Epithelial cell of proximal tubule (primary cell): ENCODE measurements at regions not wholly inside any gene's neighbourhood (a gene's known extent, or its start where the extent isn't known, plus 50 kb on each side); places are given as distances from the start of the nearest gene placed in this dataset.

Source experiments
- DNase-seq: peaks from one replicate; pipeline ENCODE4 v3.0.0-alpha.2; 2011; ENCODE audit warnings: low read depth
- H3K4me3 ChIP-seq: 2 replicates; pipeline ENCODE4 v1.5.1; 2011; ENCODE audit warnings: low read depth, mild to moderate bottlenecking, low read length
- TF ChIP-seq, protein P1 (sequence below): conservative IDR thresholded peaks from 2 replicates; pipeline ENCODE4 v1.5.1; 2012; ENCODE audit warnings: low read depth, mild to moderate bottlenecking, low read length

DNA sequence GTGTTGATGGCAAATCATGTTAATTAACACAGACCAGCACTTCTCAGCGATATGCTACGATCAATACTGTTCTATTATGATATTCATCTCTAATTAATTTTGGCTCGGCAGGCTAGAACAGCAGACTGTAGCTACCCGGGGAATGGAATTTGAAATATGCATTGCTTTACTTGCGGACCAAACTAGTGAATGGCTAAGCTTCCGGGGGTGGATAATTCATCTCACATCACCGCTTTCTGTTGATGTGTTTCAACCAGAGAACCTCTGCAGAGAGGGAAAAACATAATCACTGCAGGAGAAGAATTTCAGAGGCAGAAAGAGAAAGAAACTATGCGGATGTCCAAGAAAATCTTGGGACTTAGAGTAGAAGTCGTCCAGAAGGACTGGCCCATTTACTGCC lies 490.9 kb downstream of the STK39 start:
- no peak overlapping the region for H3K4me3 ChIP-seq
- TF ChIP-seq, protein P1, sequence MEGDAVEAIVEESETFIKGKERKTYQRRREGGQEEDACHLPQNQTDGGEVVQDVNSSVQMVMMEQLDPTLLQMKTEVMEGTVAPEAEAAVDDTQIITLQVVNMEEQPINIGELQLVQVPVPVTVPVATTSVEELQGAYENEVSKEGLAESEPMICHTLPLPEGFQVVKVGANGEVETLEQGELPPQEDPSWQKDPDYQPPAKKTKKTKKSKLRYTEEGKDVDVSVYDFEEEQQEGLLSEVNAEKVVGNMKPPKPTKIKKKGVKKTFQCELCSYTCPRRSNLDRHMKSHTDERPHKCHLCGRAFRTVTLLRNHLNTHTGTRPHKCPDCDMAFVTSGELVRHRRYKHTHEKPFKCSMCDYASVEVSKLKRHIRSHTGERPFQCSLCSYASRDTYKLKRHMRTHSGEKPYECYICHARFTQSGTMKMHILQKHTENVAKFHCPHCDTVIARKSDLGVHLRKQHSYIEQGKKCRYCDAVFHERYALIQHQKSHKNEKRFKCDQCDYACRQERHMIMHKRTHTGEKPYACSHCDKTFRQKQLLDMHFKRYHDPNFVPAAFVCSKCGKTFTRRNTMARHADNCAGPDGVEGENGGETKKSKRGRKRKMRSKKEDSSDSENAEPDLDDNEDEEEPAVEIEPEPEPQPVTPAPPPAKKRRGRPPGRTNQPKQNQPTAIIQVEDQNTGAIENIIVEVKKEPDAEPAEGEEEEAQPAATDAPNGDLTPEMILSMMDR, result no peak
- peak; percentile 39 for DNase-seq

DNA sequence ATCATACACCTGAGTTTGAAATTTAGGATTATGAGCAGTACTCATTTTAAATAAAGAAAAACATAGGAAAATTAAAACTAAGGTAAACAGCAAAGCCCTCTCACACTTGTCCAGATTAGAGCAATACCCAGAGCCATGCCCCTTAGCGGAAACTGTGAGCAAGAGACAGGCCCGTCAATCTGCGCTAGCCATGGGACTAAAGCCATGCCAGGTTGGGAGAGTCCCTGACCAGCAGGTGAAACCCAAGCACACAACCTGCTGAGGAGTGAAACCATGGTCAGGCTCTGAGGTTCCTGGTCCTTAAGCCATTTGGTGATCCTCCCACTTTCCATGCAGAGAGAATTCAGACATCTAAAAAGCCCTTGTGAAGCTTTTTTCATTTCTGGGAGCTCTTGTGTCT lies 494.3 kb downstream of the STK39 start:
- H3K4me3 ChIP-seq, result no peak overlapping the region
- TF ChIP-seq, protein P1, result no peak
- no peak for DNase-seq

DNA sequence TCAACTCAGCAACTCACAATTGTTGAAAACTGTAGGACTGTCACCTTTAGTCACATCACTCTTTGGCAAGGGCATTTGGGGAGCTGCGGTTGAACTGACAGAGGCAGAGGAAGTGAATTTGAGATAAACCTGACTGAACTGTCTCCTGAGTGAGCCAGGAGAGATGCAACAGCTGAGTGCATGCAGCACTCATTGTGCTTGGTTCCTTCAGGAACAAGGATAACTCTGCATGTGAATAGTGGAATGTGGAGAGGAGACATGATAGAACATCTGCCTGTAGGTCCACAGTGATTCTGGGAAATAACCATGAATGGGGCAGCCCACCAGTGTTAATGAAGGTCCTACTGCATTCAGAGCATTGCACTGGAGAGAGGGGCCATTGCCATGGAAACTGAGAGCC lies 494.7 kb downstream of the STK39 start:
- no peak for DNase-seq
- TF ChIP-seq, protein P1, result no peak
- H3K4me3 ChIP-seq, result no peak overlapping the region

DNA sequence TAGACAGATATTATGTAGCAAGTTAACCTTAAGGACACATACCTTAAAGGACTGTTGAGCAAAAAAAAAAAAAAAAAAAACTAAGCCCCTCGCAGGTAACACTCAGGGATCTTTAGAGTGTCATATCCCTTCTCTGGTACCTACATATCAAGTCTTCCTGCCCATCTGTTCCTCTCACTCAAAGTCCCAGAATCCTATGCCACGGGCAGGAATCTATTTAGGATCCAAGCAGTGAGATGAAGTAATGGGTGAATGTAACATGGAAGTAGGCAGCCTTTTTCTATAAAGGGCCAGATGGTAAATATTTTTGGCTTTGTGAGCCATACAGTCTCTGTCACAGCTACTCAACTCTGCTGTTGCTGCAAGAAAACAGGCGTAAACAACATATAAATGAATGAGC lies 496.7 kb downstream of the STK39 start:
- H3K4me3 ChIP-seq, result no peak overlapping the region
- TF ChIP-seq, protein P1, result no peak
- no peak for DNase-seq

DNA sequence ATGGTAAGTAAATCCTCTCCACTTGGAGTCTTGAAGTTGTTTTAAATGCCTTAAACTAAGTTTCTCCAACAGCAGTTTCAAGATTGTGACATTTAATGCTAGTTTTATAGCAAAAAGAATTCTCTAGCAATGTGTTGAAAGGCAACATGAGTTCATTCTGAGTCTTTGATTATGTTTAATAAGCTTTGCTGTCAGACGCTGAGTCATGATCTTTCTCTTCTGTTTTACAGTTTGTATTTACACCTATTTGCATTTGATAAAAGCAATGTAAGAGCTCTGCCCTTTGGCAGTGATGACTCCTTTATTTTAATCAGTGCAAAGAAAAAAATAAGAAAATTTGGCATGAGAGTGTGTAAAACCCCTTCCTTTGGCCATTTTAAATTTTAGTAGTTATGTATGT lies 497.7 kb downstream of the STK39 start:
- DNase-seq, result no peak
- no peak overlapping the region for H3K4me3 ChIP-seq
- TF ChIP-seq, protein P1, result no peak

DNA sequence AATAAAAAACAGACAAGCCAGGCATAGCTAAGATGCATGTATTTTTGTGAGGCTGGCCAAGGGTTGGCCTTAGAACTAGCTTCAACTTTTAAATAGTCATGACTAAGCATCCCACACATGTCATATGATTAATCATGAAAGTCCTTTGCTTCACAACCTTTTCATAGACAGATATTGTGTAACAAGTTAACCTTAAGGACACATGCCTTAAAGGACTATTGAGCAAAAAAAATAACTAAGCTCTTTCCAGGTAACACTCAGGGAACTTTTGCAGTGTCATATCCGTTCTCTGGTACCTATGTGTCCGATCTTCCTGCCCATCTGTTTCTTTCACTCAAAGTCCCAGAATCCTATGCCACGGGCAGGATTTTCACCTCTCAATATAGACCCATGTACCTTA lies 498.4 kb downstream of the STK39 start:
- TF ChIP-seq, protein P1, result no peak
- no peak overlapping the region for H3K4me3 ChIP-seq
- peak; percentile 69 for DNase-seq

DNA sequence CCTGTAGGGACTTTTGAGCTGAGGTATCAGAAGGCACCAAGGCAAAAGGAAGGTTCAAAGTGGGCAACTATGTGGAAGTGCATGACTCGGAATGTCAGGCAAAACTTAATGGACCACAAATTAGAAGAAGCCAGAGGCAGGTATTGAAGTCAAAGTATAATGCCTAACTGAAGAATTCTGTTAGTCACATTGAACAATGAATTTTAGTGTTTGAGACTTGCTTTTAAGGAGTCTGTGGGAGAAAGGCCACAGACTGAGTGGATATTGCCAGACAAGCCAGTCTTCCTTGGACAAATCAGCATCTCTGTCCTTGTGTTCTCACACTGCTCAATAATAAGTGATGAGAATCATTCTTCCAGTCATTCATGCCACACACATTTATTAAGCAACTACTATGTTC lies 498.9 kb downstream of the STK39 start:
- H3K4me3 ChIP-seq, result no peak overlapping the region
- peak; percentile 22 for DNase-seq
- TF ChIP-seq, protein P1, result no peak
